Activated CD4-positive, alpha-beta T cell treated with anti-CD3 and anti-CD28 coated beads, Interleukin-2, amount 10 ng/mL, durations not matched to agents 7 days and 5 days (primary cell): ENCODE measurements at regions not wholly inside any gene's neighbourhood (a gene's known extent, or its start where the extent isn't known, plus 50 kb on each side); places are given as distances from the start of the nearest gene placed in this dataset.

Experiments used
- CTCF ChIA-PET: fragments of 350-600 bp; sonication (Branson Sonifier 250); formaldehyde crosslinking; loops from one replicate; lab custom pipeline; 2021; ENCODE audit warnings: antibody characterized with exemption; lab: Charles Lee
- POLR2A ChIA-PET: fragments of 350-600 bp; sonication (Branson Sonifier 250); formaldehyde crosslinking; loops from one replicate; lab custom pipeline; 2021; ENCODE audit warnings: antibody characterized with exemption; lab: Charles Lee
- DNase-seq: peaks from one replicate; pipeline ENCODE4 v3.0.0-alpha.2; 2020
- H3K27ac Mint-ChIP-seq: one replicate; pipeline ENCODE4 v1.8.0; 2021; ENCODE audit warnings: mild to moderate bottlenecking, moderate library complexity, mixed read lengths
- H3K27me3 Mint-ChIP-seq: one replicate; pipeline ENCODE4 v1.8.0; 2021; ENCODE audit warnings: mixed read lengths
- H3K36me3 Mint-ChIP-seq: one replicate; pipeline ENCODE4 v1.8.0; 2021; ENCODE audit warnings: low read depth, mixed read lengths
- H3K4me1 Mint-ChIP-seq: one replicate; pipeline ENCODE4 v1.8.0; 2021; ENCODE audit warnings: mixed read lengths
- H3K4me3 Mint-ChIP-seq: one replicate; pipeline ENCODE4 v1.8.0; 2021; ENCODE audit warnings: mild to moderate bottlenecking, moderate library complexity, mixed read lengths
- H3K9me3 Mint-ChIP-seq: one replicate; pipeline ENCODE4 v1.8.0; 2021; ENCODE audit warnings: mixed read lengths

DNA sequence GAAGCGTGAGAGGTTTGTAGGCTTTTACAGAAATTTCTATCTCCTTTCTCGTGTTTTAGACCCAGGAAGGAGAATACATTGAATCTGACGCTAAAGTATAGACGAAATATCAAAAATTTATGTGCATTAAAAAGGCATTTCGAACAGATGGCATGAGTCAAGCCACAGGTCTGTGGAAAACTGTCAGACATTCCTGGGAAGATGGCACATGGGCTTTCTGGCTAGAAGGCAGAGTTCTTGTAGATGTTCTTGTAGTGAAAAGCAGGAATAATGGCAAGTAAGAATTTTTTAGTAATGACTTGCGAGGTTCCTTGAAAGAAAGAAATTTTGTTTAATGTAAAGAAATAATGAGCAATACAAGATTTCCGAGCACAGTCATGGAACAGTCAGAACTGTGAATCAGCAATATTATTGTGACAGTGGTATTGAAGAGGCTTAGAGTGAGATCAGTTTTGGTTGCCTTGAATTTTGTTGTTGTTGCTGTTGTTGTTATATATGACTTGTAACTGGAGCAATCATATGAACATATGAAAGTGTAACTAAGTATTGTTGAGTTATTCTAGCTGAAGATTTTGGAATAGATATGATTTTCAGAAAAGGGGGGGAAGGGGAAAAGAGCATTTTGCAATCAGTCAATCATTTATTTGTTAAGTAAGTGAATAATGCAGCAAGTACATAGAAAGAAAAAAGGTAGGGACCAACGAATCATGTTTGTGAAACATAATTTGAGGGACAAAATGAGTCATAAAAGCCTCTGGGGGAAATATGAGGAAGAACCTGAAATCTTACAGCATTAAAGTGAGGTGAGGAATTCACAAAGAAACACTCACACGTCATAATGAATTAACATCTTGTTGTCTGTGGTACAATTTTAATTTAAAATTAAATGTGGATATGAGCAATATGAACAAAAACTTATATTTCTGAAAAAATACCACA, 339.0 kb upstream of the CTNND2 start:
- no peaks in the 10 kb centered on the region for H3K4me1 Mint-ChIP-seq
- H3K4me3 Mint-ChIP-seq = no peak overlapping the region
- peaks cover 11% of the 10 kb centered on the region for H3K9me3 Mint-ChIP-seq
- no peak for DNase-seq
- H3K27ac Mint-ChIP-seq = no peak overlapping the region
- ChIA-PET POLR2A (no interaction called here), CTCF (no interaction called here)
- H3K27me3 Mint-ChIP-seq = no peaks in the 10 kb centered on the region
- no peaks in the 10 kb centered on the region for H3K36me3 Mint-ChIP-seq

GRCh38 chr5:12237837-12238575, 333.8 kb upstream of the CTNND2 start:
- Mint-ChIP-seq H3K9me3 (peaks cover 3% of the 10 kb centered on the region), H3K27me3 (no peaks in the 10 kb centered on the region), H3K4me1 (no peaks in the 10 kb centered on the region), H3K36me3 (no peaks in the 10 kb centered on the region), H3K4me3 (no peak overlapping the region), H3K27ac (no peak overlapping the region)
- no peak for DNase-seq
- CTCF ChIA-PET = no interaction called here
- POLR2A ChIA-PET = no interaction called here

DNA sequence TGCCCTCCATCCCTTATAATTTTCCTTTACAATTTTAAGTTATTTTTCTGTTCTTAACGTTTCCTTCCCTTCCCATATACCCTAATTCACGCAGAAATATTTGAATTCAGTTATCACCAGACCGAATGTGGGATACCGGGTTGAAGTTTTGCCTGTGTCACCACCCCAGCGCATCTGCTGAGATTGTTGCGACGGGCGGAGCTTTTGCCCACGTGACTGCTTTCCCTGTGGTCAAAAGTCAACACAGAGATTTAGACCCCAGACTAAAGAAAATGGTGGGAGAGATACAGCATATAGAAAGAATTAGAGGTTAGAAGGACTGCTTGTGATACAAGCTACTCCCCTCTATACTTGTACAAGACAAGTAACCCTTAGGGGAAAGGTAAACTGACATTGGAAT, 326.4 kb upstream of the CTNND2 start:
- Mint-ChIP-seq H3K4me3 (no peak overlapping the region), H3K36me3 (no peaks in the 10 kb centered on the region), H3K27me3 (no peaks in the 10 kb centered on the region), H3K27ac (no peak overlapping the region), H3K4me1 (no peaks in the 10 kb centered on the region), H3K9me3 (peaks cover 4% of the 10 kb centered on the region)
- POLR2A ChIA-PET = no interaction called here
- no peak for DNase-seq
- CTCF ChIA-PET = no interaction called here

- H3K4me1 Mint-ChIP-seq = no peaks in the 10 kb centered on the region
- ChIA-PET CTCF (no interaction called here), POLR2A (no interaction called here)
- H3K36me3 Mint-ChIP-seq = no peaks in the 10 kb centered on the region
- peaks cover 11% of the 10 kb centered on the region for H3K9me3 Mint-ChIP-seq
- no peak overlapping the region for H3K27ac Mint-ChIP-seq
- H3K27me3 Mint-ChIP-seq = no peaks in the 10 kb centered on the region
- no peak overlapping the region for H3K4me3 Mint-ChIP-seq
- DNase-seq = no peak
These were observed 312.8 kb upstream of the CTNND2 start for GRCh38 chr5:12217039-12217438.

- ChIA-PET POLR2A (no interaction called here), CTCF (no interaction called here)
- Mint-ChIP-seq H3K36me3 (no peaks in the 10 kb centered on the region), H3K4me3 (no peak overlapping the region), H3K9me3 (peaks cover 11% of the 10 kb centered on the region), H3K4me1 (no peaks in the 10 kb centered on the region), H3K27me3 (no peaks in the 10 kb centered on the region), H3K27ac (no peak overlapping the region)
- no peak for DNase-seq
These were observed 310.2 kb upstream of the CTNND2 start for GRCh38 chr5:12214267-12215015.

DNA sequence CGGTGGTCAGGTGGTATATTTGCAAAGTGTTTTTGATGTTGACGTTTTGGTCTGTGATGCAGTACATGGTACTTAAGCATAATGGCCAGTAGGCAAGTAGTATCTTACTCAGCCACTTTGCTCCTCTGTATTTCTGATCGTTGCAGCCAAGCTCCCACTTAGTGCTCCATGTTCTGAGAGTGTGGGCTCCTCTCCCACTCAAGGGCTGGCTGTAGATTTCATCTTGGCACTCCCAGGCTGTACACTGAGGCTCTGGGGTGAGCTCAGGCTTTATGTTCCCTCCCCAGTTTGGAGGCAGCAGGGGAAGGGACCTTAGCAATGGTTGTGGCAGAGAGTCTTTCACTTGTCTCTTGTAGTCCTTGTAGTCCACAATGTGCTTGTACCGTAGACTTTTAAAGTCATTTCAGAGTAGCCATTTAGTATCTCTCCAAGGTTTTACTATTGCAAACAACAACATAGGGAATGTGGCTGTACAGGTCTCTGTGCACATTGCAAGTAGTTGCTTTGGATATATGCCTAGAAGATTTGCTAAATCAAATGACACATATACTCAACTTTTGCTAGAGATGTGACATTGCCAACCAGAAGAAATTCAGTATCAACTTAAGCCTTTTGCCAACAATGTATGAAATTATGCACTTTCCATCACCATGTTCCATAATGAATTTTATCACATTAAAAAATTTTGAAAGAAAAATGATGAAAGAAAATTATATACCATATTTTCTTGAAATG, 304.3 kb upstream of the CTNND2 start:
- DNase-seq = no peak
- Mint-ChIP-seq H3K36me3 (no peaks in the 10 kb centered on the region), H3K27ac (no peak overlapping the region), H3K9me3 (peaks cover 7% of the 10 kb centered on the region), H3K4me3 (no peak overlapping the region), H3K27me3 (no peaks in the 10 kb centered on the region), H3K4me1 (no peaks in the 10 kb centered on the region)
- CTCF ChIA-PET = no interaction called here
- POLR2A ChIA-PET = no interaction called here

DNA sequence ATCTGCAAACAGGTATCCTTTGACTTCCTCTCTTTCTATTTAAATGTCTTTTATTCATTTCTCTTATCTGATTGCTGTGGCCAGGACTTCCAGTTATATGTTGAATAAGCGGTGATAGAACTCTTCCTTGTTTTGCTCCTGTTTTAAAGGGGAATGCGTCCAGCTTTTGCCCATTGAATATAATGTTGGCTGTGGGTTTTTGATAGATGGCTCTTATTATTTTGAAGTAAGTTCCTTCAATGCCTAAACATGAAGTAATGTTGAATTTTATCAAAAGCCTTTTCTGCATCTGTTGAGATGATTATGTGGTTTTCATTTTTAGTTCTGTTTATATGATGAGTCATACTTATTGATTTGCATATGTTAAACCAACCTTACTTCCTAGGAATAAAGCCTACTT, 300.5 kb upstream of the CTNND2 start:
- POLR2A ChIA-PET = no interaction called here
- Mint-ChIP-seq H3K36me3 (no peaks in the 10 kb centered on the region), H3K27me3 (no peaks in the 10 kb centered on the region), H3K27ac (no peak overlapping the region), H3K9me3 (peaks cover 10% of the 10 kb centered on the region), H3K4me3 (no peak overlapping the region), H3K4me1 (no peaks in the 10 kb centered on the region)
- CTCF ChIA-PET = no interaction called here
- no peak for DNase-seq

- Mint-ChIP-seq H3K27ac (no peak overlapping the region), H3K4me1 (no peaks in the 10 kb centered on the region), H3K36me3 (no peaks in the 10 kb centered on the region), H3K9me3 (peaks cover 13% of the 10 kb centered on the region), H3K27me3 (no peaks in the 10 kb centered on the region), H3K4me3 (no peak overlapping the region)
- no peak for DNase-seq
- ChIA-PET CTCF (no interaction called here), POLR2A (no interaction called here)
These were observed 289.3 kb upstream of the CTNND2 start for GRCh38 chr5:12193536-12193935.

DNA sequence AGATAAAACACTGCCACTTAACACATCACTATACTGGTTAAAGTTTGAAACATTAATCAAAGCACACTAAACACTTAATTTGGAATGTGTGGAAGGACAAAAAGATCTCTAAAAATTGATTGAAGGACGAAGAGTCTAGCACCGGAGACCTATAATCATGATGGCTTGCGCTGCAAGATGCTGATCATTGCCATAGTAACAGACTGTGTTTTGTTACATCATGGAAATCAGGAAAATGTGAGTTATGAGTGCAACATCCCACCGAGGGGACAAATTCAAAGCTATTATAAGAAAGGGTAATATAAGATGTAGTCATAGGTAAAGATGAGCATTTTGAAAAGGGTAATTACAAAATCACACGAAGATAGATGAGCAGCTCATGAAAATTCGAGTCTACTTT, 278.8 kb upstream of the CTNND2 start:
- Mint-ChIP-seq H3K27me3 (no peaks in the 10 kb centered on the region), H3K9me3 (peaks cover 3% of the 10 kb centered on the region), H3K4me1 (no peaks in the 10 kb centered on the region), H3K27ac (no peak overlapping the region), H3K36me3 (no peaks in the 10 kb centered on the region), H3K4me3 (no peak overlapping the region)
- no peak for DNase-seq
- ChIA-PET CTCF (no interaction called here), POLR2A (no interaction called here)

DNA sequence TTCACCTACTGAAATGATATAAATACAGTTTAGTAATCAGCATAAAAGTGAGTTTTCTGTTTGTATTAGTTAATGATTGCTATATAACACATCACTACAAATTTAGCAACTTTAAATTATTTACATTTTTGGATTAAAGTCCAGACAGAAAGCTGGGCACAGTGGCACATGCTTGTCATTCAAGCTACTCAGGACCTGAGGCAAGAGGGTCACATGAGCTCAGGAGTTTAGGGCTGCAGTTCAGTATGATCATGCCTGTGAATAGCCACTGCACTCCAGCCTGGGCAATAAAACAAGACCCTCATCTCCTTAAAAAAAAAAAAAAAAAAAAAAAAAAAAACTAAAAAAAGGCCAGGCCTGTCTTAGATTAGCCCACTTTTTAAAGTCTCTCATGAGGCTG, 273.6 kb upstream of the CTNND2 start:
- H3K9me3 Mint-ChIP-seq = no peaks in the 10 kb centered on the region
- no peak for DNase-seq

GRCh38 chr5:12177225-12177624, 273.0 kb upstream of the CTNND2 start:
- ChIA-PET POLR2A (no interaction called here), CTCF (no interaction called here)
- no peaks in the 10 kb centered on the region for H3K9me3 Mint-ChIP-seq
- H3K36me3 Mint-ChIP-seq = no peaks in the 10 kb centered on the region
- no peak for DNase-seq
- H3K27me3 Mint-ChIP-seq = no peaks in the 10 kb centered on the region
- no peaks in the 10 kb centered on the region for H3K4me1 Mint-ChIP-seq
- no peak overlapping the region for H3K4me3 Mint-ChIP-seq
- H3K27ac Mint-ChIP-seq = no peak overlapping the region

More for the DNA sequence above, 273.6 kb upstream of the CTNND2 start:
- H3K27me3 Mint-ChIP-seq = no peaks in the 10 kb centered on the region
- no peaks in the 10 kb centered on the region for H3K36me3 Mint-ChIP-seq
- no peak overlapping the region for H3K4me3 Mint-ChIP-seq
- no peak overlapping the region for H3K27ac Mint-ChIP-seq
- ChIA-PET CTCF (no interaction called here), POLR2A (no interaction called here)
- H3K4me1 Mint-ChIP-seq = no peaks in the 10 kb centered on the region

DNA sequence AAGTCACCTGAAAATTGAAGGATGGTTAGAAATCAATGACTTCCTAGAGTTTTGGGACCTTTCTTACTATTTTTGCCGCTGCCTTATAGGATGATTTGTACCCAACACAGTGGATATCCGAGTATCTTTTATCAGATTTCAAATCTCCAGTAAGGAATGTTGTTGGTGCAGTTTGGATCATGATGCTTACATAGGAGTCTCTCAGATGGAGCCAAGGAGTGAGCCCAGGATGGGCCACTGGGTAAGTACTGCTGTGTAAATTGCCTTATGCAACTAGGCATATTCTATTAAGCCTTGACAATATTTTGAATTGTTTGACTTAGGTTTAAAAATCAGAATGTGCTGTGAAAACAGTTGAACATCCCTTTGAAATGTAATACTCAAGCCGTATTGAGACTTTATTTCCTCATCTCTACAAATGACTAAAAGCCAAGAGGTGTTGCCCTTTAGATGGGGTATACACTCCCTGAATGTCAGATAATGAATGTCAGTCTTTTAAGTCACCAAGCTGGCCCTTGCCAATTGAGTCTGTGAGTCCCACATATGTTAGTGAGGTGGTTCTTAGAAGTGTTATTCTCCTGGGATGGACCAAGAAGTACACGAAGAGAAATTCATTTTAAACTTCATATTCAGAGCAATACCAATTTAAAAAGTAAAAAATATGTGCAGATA, 271.8 kb upstream of the CTNND2 start:
- no peaks in the 10 kb centered on the region for H3K27me3 Mint-ChIP-seq
- CTCF ChIA-PET = no interaction called here
- no peak overlapping the region for H3K4me3 Mint-ChIP-seq
- no peak overlapping the region for H3K27ac Mint-ChIP-seq
- POLR2A ChIA-PET = no interaction called here
- DNase-seq = no peak
- no peaks in the 10 kb centered on the region for H3K36me3 Mint-ChIP-seq
- H3K9me3 Mint-ChIP-seq = no peaks in the 10 kb centered on the region
- no peaks in the 10 kb centered on the region for H3K4me1 Mint-ChIP-seq
